Endothelial cell of umbilical vein (primary cell): ENCODE measurements at regions not wholly inside any gene's neighbourhood (a gene's known extent, or its start where the extent isn't known, plus 50 kb on each side); places are given as distances from the start of the nearest gene placed in this dataset.

Experiments
- BruUV-seq: library from RNA; stranded (reverse); fragments of 400-500 nt; replicated peaks from 2 replicates; lab custom pipeline; 2021; lab: Mats Ljungman, UMichigan
- CTCF ChIA-PET: fragments of 300-600, 350-600 bp; sonication (Branson Sonifier 250); formaldehyde crosslinking; loops from one replicate; lab custom pipeline; 2021; ENCODE audit warnings: antibody characterized with exemption, inconsistent platforms; lab: Charles Lee
- POLR2A ChIA-PET: fragments of 300-600, 350-600 bp; sonication (Branson Sonifier 250); formaldehyde crosslinking; loops from one replicate; lab custom pipeline; 2021; ENCODE audit warnings: antibody characterized with exemption, inconsistent platforms; lab: Charles Lee
- DNase-seq: peaks from one replicate; pipeline ENCODE4 v3.0.0-alpha.2; 2011; ENCODE audit warnings: low read depth, low spot score
- FAIRE-seq: peaks from 2 replicates; lab custom pipeline; 2011; peaks lifted over from hg19 to GRCh38; lab: Jason Lieb, UNC
- H2AFZ ChIP-seq: 2 replicates; pipeline ENCODE4 v1.6.0; 2012; ENCODE audit warnings: low read depth, low read length, control low read depth, inconsistent platforms
- H3K27ac ChIP-seq: 2 replicates; pipeline ENCODE4 v1.5.1; 2011; ENCODE audit warnings: low read depth, mild to moderate bottlenecking, control low read depth, low read length, moderate library complexity; ENCODE audit not compliant: insufficient read depth
- H3K27me3 ChIP-seq, 2 experiments: 2 replicates each; pipeline versions ENCODE4 v1.6.0 to v1.6.1; 2011; ENCODE audit warnings: low read length in 2 of 2, mixed read lengths in 1 of 2; ENCODE audit not compliant: control insufficient read depth in 2 of 2, insufficient read depth in 2 of 2
- H3K36me3 ChIP-seq, 2 experiments: 2 replicates in 1 of 2; 3 replicates in 1 of 2; pipeline ENCODE4 v1.5.1; 2011; ENCODE audit warnings: low read length in 2 of 2, mild to moderate bottlenecking in 1 of 2, moderate library complexity in 1 of 2; ENCODE audit not compliant: control insufficient read depth in 2 of 2, insufficient read depth in 2 of 2; ENCODE audit errors: extremely low read depth in 1 of 2
- H3K4me1 ChIP-seq: 3 replicates; pipeline ENCODE4 v1.5.1; 2011; ENCODE audit warnings: mild to moderate bottlenecking, low read length; ENCODE audit not compliant: control insufficient read depth, insufficient read depth; ENCODE audit errors: extremely low read depth
- H3K4me2 ChIP-seq: 2 replicates; pipeline ENCODE4 v1.6.1; 2011; ENCODE audit warnings: low read length, control low read depth, mixed read lengths; ENCODE audit not compliant: insufficient read depth
- H3K4me3 ChIP-seq, 3 experiments: fragments of 200-600 bp in 1 of 3; sonication (generic), shearing (Covaris generic) in 1 of 3; replicated peaks in 1 of 3; 2 replicates each; pipeline ENCODE4 v1.5.1; 2011 to 2016; ENCODE audit warnings: control low read depth in 3 of 3, low read length in 3 of 3, mild to moderate bottlenecking in 2 of 3, inconsistent platforms in 1 of 3, low read depth in 1 of 3, moderate library complexity in 1 of 3; ENCODE audit not compliant: insufficient read depth in 1 of 3
- H3K79me2 ChIP-seq: 2 replicates; pipeline ENCODE4 v1.6.0; 2012; ENCODE audit warnings: low read length, inconsistent platforms; ENCODE audit not compliant: control insufficient read depth, insufficient read depth
- H3K9ac ChIP-seq: replicated peaks from 2 replicates; pipeline ENCODE3; 2011; ENCODE audit warnings: low read length, control low read depth; ENCODE audit not compliant: insufficient read depth; ENCODE audit errors: extremely low read depth
- H3K9me1 ChIP-seq: replicated peaks from 3 replicates; pipeline ENCODE4 v1.6.0; 2011; ENCODE audit warnings: mild to moderate bottlenecking, low read length; ENCODE audit not compliant: control insufficient read depth, insufficient read depth; ENCODE audit errors: extremely low read depth
- H3K9me3 ChIP-seq: replicated peaks from 2 replicates; pipeline ENCODE4 v1.5.1; 2012; ENCODE audit warnings: low read length, inconsistent platforms; ENCODE audit not compliant: control insufficient read depth, insufficient read depth
- H4K20me1 ChIP-seq: replicated peaks from 2 replicates; pipeline ENCODE3; 2011; ENCODE audit warnings: mild to moderate bottlenecking, low read length; ENCODE audit not compliant: control insufficient read depth, insufficient read depth; ENCODE audit errors: extremely low read depth
- CTCF ChIP-seq, 2 donors: IDR thresholded peaks; 1 replicate in 1 of 2; 2 replicates in 1 of 2; pipeline ENCODE4 v1.5.1; 2011; ENCODE audit warnings: low read length in 2 of 2, mild to moderate bottlenecking in 2 of 2, moderate library complexity in 2 of 2, control low read depth in 1 of 2, inconsistent platforms in 1 of 2, low read depth in 1 of 2; ENCODE audit not compliant: insufficient read depth in 1 of 2; ENCODE audit errors: extremely low read depth in 1 of 2
- EZH2 ChIP-seq: IDR thresholded peaks from 2 replicates; pipeline ENCODE4 v1.6.1; 2012; ENCODE audit warnings: borderline replicate concordance, low read depth, mild to moderate bottlenecking, moderate library complexity, low read length, inconsistent platforms; ENCODE audit not compliant: severe bottlenecking
- FOS ChIP-seq: IDR thresholded peaks from 2 replicates; pipeline ENCODE4 v1.6.1; 2011; ENCODE audit warnings: mild to moderate bottlenecking, low read length, moderate library complexity, borderline replicate concordance; ENCODE audit not compliant: insufficient read depth
- GATA2 ChIP-seq: IDR thresholded peaks from 2 replicates; pipeline ENCODE4 v1.7.0; 2011; ENCODE audit warnings: low read depth, mild to moderate bottlenecking, moderate library complexity, mixed read lengths, low read length; ENCODE audit not compliant: insufficient read length, insufficient read depth
- JUN ChIP-seq: IDR thresholded peaks from 2 replicates; pipeline ENCODE4 v1.6.1; 2011; ENCODE audit warnings: borderline replicate concordance, low read depth; ENCODE audit not compliant: insufficient read length, insufficient read depth
- MAX ChIP-seq: IDR thresholded peaks from 2 replicates; pipeline ENCODE4 v1.6.1; 2011; ENCODE audit not compliant: insufficient read depth, insufficient read length
- MYC ChIP-seq: IDR thresholded peaks from one replicate; pipeline ENCODE4 v1.6.1; 2011; ENCODE audit warnings: mild to moderate bottlenecking, low read depth, low read length
- POLR2A ChIP-seq: IDR thresholded peaks from 2 replicates; pipeline ENCODE4 v1.6.1; 2012; ENCODE audit warnings: low read depth, mild to moderate bottlenecking, control low read depth, low read length
- POLR2AphosphoS5 ChIP-seq: IDR thresholded peaks from 2 replicates; pipeline ENCODE4 v1.6.1; 2012; ENCODE audit warnings: low read depth, mild to moderate bottlenecking, control low read depth, low read length, moderate library complexity; ENCODE audit not compliant: insufficient read depth
- dilution Hi-C: fragments of 300-500 bp; cut with MboI; formaldehyde crosslinking; loops from one replicate; pipeline ENCODE4 v1.15.0; 2019; ENCODE audit warnings: low sequenced_read_pairs; ENCODE audit not compliant: extremely low pct_ligation_motif_present
- intact Hi-C: fragments of 100-400 bp; cut with micrococcal nuclease; formaldehyde crosslinking; loops from one replicate; pipeline ENCODE4 v1.10.0; 2022

GRCh38 chr16:73610160-73610559, 562.2 kb upstream of the ZFHX3 start:
- FAIRE-seq, result no peak

More at GRCh38 chr16:73610160-73610559, 562.2 kb upstream of the ZFHX3 start:
- Histone ChIP-seq H3K36me3 (no peaks in the 10 kb centered on the region), H4K20me1 (no peaks in the 10 kb centered on the region), H3K9me1 (no peaks in the 10 kb centered on the region), H3K27me3 (no peaks in the 10 kb centered on the region), H3K79me2 (no peaks in the 10 kb centered on the region), H3K9ac (no peak overlapping the region), H3K27ac (no peak overlapping the region), H3K4me1 (no peaks in the 10 kb centered on the region), H3K4me2 (no peak overlapping the region), H3K4me3 (no peak overlapping the region), H3K9me3 (peaks cover 2% of the 10 kb centered on the region), H2AFZ (no peak overlapping the region)
- intact Hi-C loops, result no loop called here
- BruUV-seq, result no TSS peak
- TF ChIP-seq FOS, result no peak
- no peak for TF ChIP-seq MAX
- TF ChIP-seq CTCF (IDR thresholded peaks at IDR 0.05; ENCODE audit: extremely low read depth in 1 of 2, insufficient read depth in 1 of 2, low read depth in 1 of 2, low read length in 2 of 2), result no peak
- TF ChIP-seq POLR2AphosphoS5, result no peak
- TF ChIP-seq POLR2A, result no peak
- no peak for TF ChIP-seq JUN
- TF ChIP-seq GATA2, result no peak
- no peak for TF ChIP-seq EZH2
- no peak for TF ChIP-seq MYC
- ChIA-PET POLR2A (no interaction called here), CTCF (no interaction called here)
- DNase-seq, result no peak
- dilution Hi-C loops, result no loop called here
